HCT116 (cell line): ENCODE measurements at regions not wholly inside any gene's neighbourhood (a gene's known extent, or its start where the extent isn't known, plus 50 kb on each side); places are given as distances from the start of the nearest gene placed in this dataset.

ENCODE experiments used
- ATAC-seq: fragments of 200-7000 bp; cut with Tn5 transposase; 2 replicates; pipeline ENCODE4 v1.9.1; 2020; ENCODE audit warnings: mild to moderate bottlenecking, moderate library complexity
- BruUV-seq: library from RNA; stranded (reverse); fragments of 400-500 nt; replicated peaks from 2 replicates; lab custom pipeline; 2021; lab: Mats Ljungman, UMichigan
- CTCF ChIA-PET: fragments of 300-600 bp; sonication (Branson Sonifier 250); formaldehyde crosslinking; loops from one replicate; lab custom pipeline; 2021; ENCODE audit warnings: antibody characterized with exemption; lab: Charles Lee
- POLR2A ChIA-PET: fragments of 300-600, 350-600 bp; sonication (Branson Sonifier 250); formaldehyde crosslinking; loops from one replicate; lab custom pipeline; 2021; ENCODE audit warnings: antibody characterized with exemption; lab: Charles Lee
- RAD21 ChIA-PET, 2 experiments: fragments of 300-600 bp; sonication (Branson Sonifier 250); formaldehyde crosslinking; loops; one replicate each; lab custom pipeline; 2023; ENCODE audit warnings: low total read pairs in 2 of 2; ENCODE audit not compliant: uncharacterized antibody in 2 of 2, unreplicated experiment in 2 of 2, low non-redundant PET in 1 of 2; lab: Charles Lee
- DNase-seq: peaks from one replicate; pipeline ENCODE4 v3.0.0-alpha.2; 2010; ENCODE audit warnings: low read depth, low spot score
- H2AFZ ChIP-seq: fragments of 200-600 bp; shearing (Covaris generic), sonication (generic); 2 replicates; pipeline ENCODE4 v1.6.1; 2017; ENCODE audit warnings: low read depth, mixed run types, mixed read lengths, antibody characterized with exemption, low read length; ENCODE audit not compliant: poor library complexity, severe bottlenecking
- H3K27ac ChIP-seq: 2 replicates; pipeline ENCODE4 v1.5.1; 2012; ENCODE audit warnings: low read depth, low read length
- H3K27me3 ChIP-seq: fragments of 200-600 bp; sonication (generic); 2 replicates; pipeline ENCODE4 v1.6.1; 2016; ENCODE audit warnings: mixed run types, low read length, mixed read lengths; ENCODE audit not compliant: insufficient read depth
- H3K36me3 ChIP-seq, 2 experiments: fragments of 200-500 bp in 1 of 2; fragments of 200-600 bp in 1 of 2; sonication (Bioruptor generic) in 1 of 2; sonication (generic) in 1 of 2; 2 replicates each; pipeline versions ENCODE4 v1.5.1 to v1.6.1; 2014 to 2016; ENCODE audit warnings: low read length in 2 of 2, inconsistent platforms in 1 of 2, mixed read lengths in 1 of 2, mixed run types in 1 of 2; ENCODE audit not compliant: insufficient read depth in 2 of 2, control insufficient read depth in 1 of 2
- H3K4me1 ChIP-seq, 2 experiments: fragments of 200-600 bp in 1 of 2; sonication (generic) in 1 of 2; 2 replicates each; pipeline versions ENCODE4 v1.5.1 to v1.6.1; 2012 to 2017; ENCODE audit warnings: low read length in 2 of 2, inconsistent platforms in 1 of 2, mild to moderate bottlenecking in 1 of 2, mixed read lengths in 1 of 2, mixed run types in 1 of 2, moderate library complexity in 1 of 2; ENCODE audit not compliant: insufficient read depth in 2 of 2, control insufficient read depth in 1 of 2
- H3K4me2 ChIP-seq: fragments of 200-600 bp; sonication (generic); 2 replicates; pipeline ENCODE4 v1.6.1; 2017; ENCODE audit warnings: mixed run types, low read length, mixed read lengths
- H3K4me3 ChIP-seq, 2 experiments: fragments of 200-600 bp in 1 of 2; sonication (generic) in 1 of 2; replicated peaks in 1 of 2; 2 replicates each; pipeline ENCODE4 v1.5.1; 2011 to 2016; ENCODE audit warnings: low read length in 2 of 2, control low read depth in 1 of 2, low read depth in 1 of 2, mild to moderate bottlenecking in 1 of 2, mixed read lengths in 1 of 2, mixed run types in 1 of 2
- H3K79me2 ChIP-seq: fragments of 200-600 bp; sonication (generic); 2 replicates; pipeline ENCODE4 v1.6.1; 2017; ENCODE audit warnings: mild to moderate bottlenecking, mixed run types, low read length, moderate library complexity, mixed read lengths; ENCODE audit not compliant: insufficient read depth
- H3K9ac ChIP-seq: fragments of 200-600 bp; sonication (generic); 2 replicates; pipeline ENCODE4 v1.6.1; 2016; ENCODE audit warnings: low read length, mixed read lengths
- H3K9me2 ChIP-seq: fragments of 200-600 bp; sonication (generic), shearing (Covaris generic); 2 replicates; pipeline ENCODE4 v1.6.1; 2017; ENCODE audit warnings: mixed run types, mild to moderate bottlenecking, moderate library complexity; ENCODE audit not compliant: insufficient read depth
- H3K9me3 ChIP-seq, 2 experiments: fragments of 200-500 bp in 1 of 2; fragments of 200-600 bp in 1 of 2; sonication (Bioruptor generic) in 1 of 2; sonication (generic) in 1 of 2; 2 replicates each; pipeline ENCODE4 v1.6.1; 2014 to 2017; ENCODE audit warnings: low read length in 2 of 2, mixed read lengths in 2 of 2, inconsistent platforms in 1 of 2, low read depth in 1 of 2, mild to moderate bottlenecking in 1 of 2, mixed run types in 1 of 2, moderate library complexity in 1 of 2; ENCODE audit not compliant: control insufficient read depth in 1 of 2, insufficient read depth in 1 of 2
- H4K20me1 ChIP-seq: fragments of 200-600 bp; sonication (generic), shearing (Covaris generic); 2 replicates; pipeline ENCODE4 v1.6.1; 2017; ENCODE audit warnings: mixed run types, mild to moderate bottlenecking, moderate library complexity; ENCODE audit not compliant: insufficient read depth
- ATF3 ChIP-seq: IDR thresholded peaks from 2 replicates; pipeline ENCODE4 v1.6.1; 2012
- CBX3 ChIP-seq: IDR thresholded peaks from 2 replicates; pipeline ENCODE4 v1.6.1; 2012; ENCODE audit warnings: low read depth
- CEBPB ChIP-seq: IDR thresholded peaks from 2 replicates; pipeline ENCODE4 v1.6.1; 2012; ENCODE audit warnings: low read depth
- CTCF ChIP-seq, 3 experiments: fragments of 200-600 bp in 1 of 3; sonication (generic) in 1 of 3; IDR thresholded peaks in 2 of 3; conservative IDR thresholded peaks in 1 of 3; 2 replicates each; pipeline ENCODE4 v1.5.1; 2012 to 2017; ENCODE audit warnings: low read depth in 2 of 3, low read length in 2 of 3, antibody characterized with exemption in 1 of 3, borderline replicate concordance in 1 of 3, control low read depth in 1 of 3, mild to moderate bottlenecking in 1 of 3, mixed read lengths in 1 of 3, mixed run types in 1 of 3, moderate library complexity in 1 of 3; ENCODE audit not compliant: insufficient read depth in 1 of 3
- EGR1 ChIP-seq: IDR thresholded peaks from 2 replicates; pipeline ENCODE4 v1.6.1; 2012; ENCODE audit warnings: low read depth
- ELF1 ChIP-seq: IDR thresholded peaks from 2 replicates; pipeline ENCODE4 v1.6.1; 2012; ENCODE audit warnings: low read depth, borderline replicate concordance
- EZH2 ChIP-seq: fragments of 200-600 bp; sonication (generic); IDR thresholded peaks from 2 replicates; pipeline ENCODE4 v1.6.1; 2017; ENCODE audit warnings: antibody characterized with exemption, mixed run types
- EZH2phosphoT487 ChIP-seq: fragments of 200-600 bp; IDR thresholded peaks from 2 replicates; pipeline ENCODE4 v1.6.1; 2018; ENCODE audit warnings: antibody characterized with exemption, borderline replicate concordance
- FOSL1 ChIP-seq: IDR thresholded peaks from 2 replicates; pipeline ENCODE4 v1.6.1; 2012; ENCODE audit warnings: low read depth
- JUND ChIP-seq: IDR thresholded peaks from 2 replicates; pipeline ENCODE4 v1.6.1; 2012
- MAX ChIP-seq: IDR thresholded peaks from 2 replicates; pipeline ENCODE4 v1.6.1; 2012
- POLR2A ChIP-seq: IDR thresholded peaks from 2 replicates; pipeline ENCODE4 v1.7.0; 2011; ENCODE audit warnings: borderline replicate concordance; ENCODE audit not compliant: insufficient read depth, insufficient read length; ENCODE audit errors: extremely low read depth
- POLR2AphosphoS5 ChIP-seq: IDR thresholded peaks from 2 replicates; pipeline ENCODE4 v1.6.1; 2011; ENCODE audit warnings: mild to moderate bottlenecking, low read depth, low read length, moderate library complexity
- REST ChIP-seq: IDR thresholded peaks from 2 replicates; pipeline ENCODE4 v1.6.1; 2012; ENCODE audit warnings: low read depth
- SP1 ChIP-seq: IDR thresholded peaks from 2 replicates; pipeline ENCODE4 v1.6.1; 2012; ENCODE audit warnings: low read depth
- SRF ChIP-seq: IDR thresholded peaks from 2 replicates; pipeline ENCODE4 v1.6.1; 2012; ENCODE audit warnings: low read depth
- TCF7L2 ChIP-seq: IDR thresholded peaks from 2 replicates; pipeline ENCODE4 v1.7.0; 2011; ENCODE audit warnings: borderline replicate concordance, inconsistent platforms; ENCODE audit not compliant: insufficient read depth, insufficient read length; ENCODE audit errors: extremely low read depth
- ZBTB33 ChIP-seq: IDR thresholded peaks from 2 replicates; pipeline ENCODE4 v1.6.1; 2011; ENCODE audit warnings: mild to moderate bottlenecking, low read length, moderate library complexity; ENCODE audit not compliant: insufficient replicate concordance; ENCODE audit errors: extremely low read depth
- ZNF274 ChIP-seq: fragments of 200-500 bp; sonication (Bioruptor generic); IDR thresholded peaks from 2 replicates; pipeline ENCODE4 v1.6.1; 2014; ENCODE audit warnings: mild to moderate bottlenecking, low read depth, low read length, inconsistent platforms
- intact Hi-C: fragments of 100-400 bp; cut with micrococcal nuclease; formaldehyde crosslinking; loops from 2 replicates; pipeline ENCODE4 v1.10.0; 2022

- H3K4me3 ChIP-seq = no peak overlapping the region
- H3K9me3 ChIP-seq = no peaks in the 10 kb centered on the region
- H3K79me2 ChIP-seq = no peaks in the 10 kb centered on the region
- DNase-seq (no peak), ATAC-seq (no peak)
- no peak overlapping the region for H3K9ac ChIP-seq
- H3K36me3 ChIP-seq = no peaks in the 10 kb centered on the region
- H3K9me2 ChIP-seq = no peaks in the 10 kb centered on the region
- RAD21 ChIA-PET = no interaction called here
- H3K27ac ChIP-seq = no peak overlapping the region
- 0 out of 2 replicates have a peak, but pooled peaks cover 13% of the 10 kb centered on the region for H3K27me3 ChIP-seq
- POLR2A ChIA-PET = no interaction called here
- CTCF ChIA-PET = no interaction called here
- H3K4me2 ChIP-seq = no peak overlapping the region
- no TSS peak for BruUV-seq
- no peaks in the 10 kb centered on the region for H3K4me1 ChIP-seq
- no peaks in the 10 kb centered on the region for H4K20me1 ChIP-seq
- intact Hi-C loops = no loop called here
- no peak overlapping the region for H2AFZ ChIP-seq
- no peak for TF ChIP-seq CEBPB
- TF ChIP-seq FOSL1 = no peak
- TF ChIP-seq MAX = no peak
- TF ChIP-seq REST = no peak
- TF ChIP-seq CBX3 = no peak
- no peak for TF ChIP-seq TCF7L2
- TF ChIP-seq ATF3 = no peak
- TF ChIP-seq JUND = no peak
- no peak for TF ChIP-seq EZH2
- TF ChIP-seq EGR1 = no peak
- TF ChIP-seq CTCF (IDR thresholded peaks at IDR 0.05 in 2 of 3, conservative IDR thresholded peaks at IDR 0.05 in 1 of 3; ENCODE audit: borderline replicate concordance in 1 of 3, insufficient read depth in 1 of 3, low read depth in 2 of 3, low read length in 2 of 3) = no peak
- TF ChIP-seq ELF1 = no peak
- TF ChIP-seq POLR2A = no peak
- no peak for TF ChIP-seq SRF
- TF ChIP-seq SP1 = no peak
- no peak for TF ChIP-seq EZH2phosphoT487
- no peak for TF ChIP-seq ZNF274
- TF ChIP-seq ZBTB33 = no peak
- no peak for TF ChIP-seq POLR2AphosphoS5
These were observed 73.6 kb upstream of the STARD4 start for GRCh38 chr5:111585946-111586345.
